Fibroblast of the aortic adventitia (primary cell): ENCODE measurements at regions not wholly inside any gene's neighbourhood (a gene's known extent, or its start where the extent isn't known, plus 50 kb on each side); places are given as distances from the start of the nearest gene placed in this dataset.

ENCODE experiments used
- DNase-seq: peaks from one replicate; pipeline ENCODE4 v3.0.0-alpha.2; 2010; ENCODE audit warnings: low read depth
- H3K4me3 ChIP-seq: 2 replicates; pipeline ENCODE4 v1.5.1; 2011; ENCODE audit warnings: low read depth, mild to moderate bottlenecking, control low read depth, low read length, moderate library complexity
- CTCF ChIP-seq: IDR thresholded peaks from 2 replicates; pipeline ENCODE4 v1.5.1; 2011; ENCODE audit warnings: mild to moderate bottlenecking, low read length, control low read depth, inconsistent platforms; ENCODE audit not compliant: insufficient read depth

DNA sequence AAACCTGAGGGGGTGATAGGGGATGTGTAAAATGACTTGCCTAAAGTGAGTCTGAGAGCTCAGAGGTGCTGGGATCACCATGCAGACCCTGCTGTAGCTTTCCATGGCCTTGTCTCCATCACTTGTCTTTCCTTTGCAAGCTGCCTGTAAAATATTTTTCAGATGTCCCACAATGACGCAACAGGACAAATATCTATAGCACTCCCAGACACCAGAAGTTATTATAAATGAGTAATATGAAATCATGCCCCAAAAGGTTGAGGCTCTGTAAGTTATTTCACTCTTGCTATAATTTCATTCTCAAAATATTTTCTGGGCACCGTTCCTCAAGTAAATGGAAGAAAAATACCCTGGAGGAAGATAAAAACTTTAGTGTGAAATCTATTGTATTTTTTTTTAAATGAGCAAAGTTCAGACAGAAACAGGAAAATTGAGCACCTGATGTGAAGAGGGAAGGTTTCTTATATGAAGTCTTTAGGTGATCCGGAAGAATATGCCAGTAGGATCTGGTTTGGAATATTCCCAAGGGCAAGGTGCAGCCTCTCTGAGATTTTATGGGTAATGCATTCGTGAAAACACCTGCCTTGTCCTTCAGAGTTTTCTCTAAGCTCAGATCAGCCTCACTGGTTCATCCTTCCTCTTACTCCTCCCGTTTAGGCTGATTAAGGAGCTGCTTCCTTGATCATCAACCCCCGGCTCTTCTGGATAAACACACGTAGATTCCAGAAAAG lies 138.3 kb upstream of the DMAC1 start:
- TF ChIP-seq CTCF: no peak
- DNase-seq: peak; percentile 31
- H3K4me3 ChIP-seq: no peak overlapping the region

- DNase-seq: no peak
- no peak for TF ChIP-seq CTCF
Observed at GRCh38 chr9:7936996-7937395, 137.4 kb upstream of the DMAC1 start.

GRCh38 chr9:7936163-7936562 lies 136.6 kb upstream of the DMAC1 start:
- no peak overlapping the region for H3K4me3 ChIP-seq
- no peak for TF ChIP-seq CTCF
- DNase-seq: no peak

More at GRCh38 chr9:7936996-7937395, 137.4 kb upstream of the DMAC1 start:
- no peak overlapping the region for H3K4me3 ChIP-seq

DNA sequence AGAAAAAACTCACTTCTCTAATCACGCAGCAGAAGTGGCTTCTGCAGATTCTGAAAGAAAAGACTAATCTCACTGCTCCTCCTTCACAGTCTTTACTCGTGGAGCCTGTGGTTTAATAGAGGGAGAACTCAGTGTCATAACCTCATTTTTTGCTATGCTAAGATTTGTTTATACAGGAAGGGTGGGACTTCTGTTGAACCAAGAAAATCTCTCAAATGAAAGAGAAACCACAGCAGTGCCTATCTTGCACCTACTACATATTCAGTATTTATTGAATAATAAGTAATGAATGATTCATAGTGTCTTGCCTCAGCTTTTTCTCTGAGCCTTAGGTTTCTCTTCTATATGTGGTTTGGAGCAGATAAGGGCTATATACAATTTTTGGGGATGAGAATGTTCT lies 136.1 kb upstream of the DMAC1 start:
- TF ChIP-seq CTCF: no peak
- no peak overlapping the region for H3K4me3 ChIP-seq
- peak; percentile 39 for DNase-seq

GRCh38 chr9:7932767-7933166 lies 133.2 kb upstream of the DMAC1 start:
- DNase-seq: no peak
- no peak overlapping the region for H3K4me3 ChIP-seq
- TF ChIP-seq CTCF: no peak

- TF ChIP-seq CTCF: no peak
- no peak overlapping the region for H3K4me3 ChIP-seq
- DNase-seq: no peak
Observed at GRCh38 chr9:7930613-7931012, 131.0 kb upstream of the DMAC1 start.
